ENCODE measurements at regions not wholly inside any gene's neighbourhood (a gene's known extent, or its start where the extent isn't known, plus 50 kb on each side); places are given as distances from the start of the nearest gene placed in this dataset.

- Histone ChIP-seq H2BK120ac (ENCODE audit: low read depth, low read length) (no peak overlapping the region), H4K5ac (ENCODE audit: low read length) (no peak overlapping the region), H3K27me3 (ENCODE audit: insufficient read depth, low read length, poor library complexity) (no peaks in the 10 kb centered on the region), H3K9ac (ENCODE audit: low read length) (peak overlapping the region; percentile 84), H3K27ac (ENCODE audit: low read depth, low read length) (peak overlapping the region; percentile 33), H2AK5ac (ENCODE audit: low read length) (peak overlapping the region; percentile 32), H2BK5ac (ENCODE audit: low read length) (no peak overlapping the region), H3K4me2 (ENCODE audit: low read length) (no peak overlapping the region), H3K36me3 (ENCODE audit: control insufficient read depth, insufficient read depth, low read length) (no peaks in the 10 kb centered on the region), H3K23ac (ENCODE audit: low read length) (no peak overlapping the region), H4K8ac (ENCODE audit: low read depth, low read length) (no peak overlapping the region), H3K4me3 (ENCODE audit: low read length) (no peak overlapping the region), H3K18ac (ENCODE audit: low read length) (peak overlapping the region; percentile 64), H3K79me1 (ENCODE audit: low read length) (peaks cover 9% of the 10 kb centered on the region), H2BK15ac (replicated peaks; ENCODE audit: low read depth) (peak overlapping the region; percentile 38), H3K56ac (ENCODE audit: low read length) (peak overlapping the region; percentile 70), H3K4me1 (ENCODE audit: control insufficient read depth, low read depth, low read length) (peaks cover 30% of the 10 kb centered on the region), H3K79me2 (ENCODE audit: control insufficient read depth, insufficient read depth, low read length) (peaks cover 25% of the 10 kb centered on the region), H3K4ac (ENCODE audit: low read depth, low read length) (peak overlapping the region; percentile 74)
- no CpG with 5 or more reads among the region's 6 CpGs for WGBS (ENCODE audit: extremely low coverage, insufficient coverage, low lambda C conversion rate)
- no peak for DNase-seq
These were observed 77.4 kb downstream of the NDUFS5 start for GRCh38 chr1:39103328-39104157.

- peaks cover 30% of the 10 kb centered on the region for H3K4me1 ChIP-seq (ENCODE audit: control insufficient read depth, low read depth, low read length)
- peak overlapping the region; percentile 22 for H3K4me3 ChIP-seq (ENCODE audit: low read length)
- H4K5ac ChIP-seq (ENCODE audit: low read length) = peak overlapping the region; percentile 86
- peak overlapping the region; percentile 74 for H3K4ac ChIP-seq (ENCODE audit: low read depth, low read length)
- H2AK5ac ChIP-seq (ENCODE audit: low read length) = peak overlapping the region; percentile 45
- H3K56ac ChIP-seq (ENCODE audit: low read length) = peak overlapping the region; percentile 97
- no CpG with 5 or more reads among the region's 25 CpGs for WGBS (ENCODE audit: extremely low coverage, insufficient coverage, low lambda C conversion rate)
- peak; percentile 74 for DNase-seq
- no peak overlapping the region for H2BK15ac ChIP-seq (replicated peaks; ENCODE audit: low read depth)
- peak overlapping the region; percentile 87 for H3K4me2 ChIP-seq (ENCODE audit: low read length)
- H3K23ac ChIP-seq (ENCODE audit: low read length) = peak overlapping the region; percentile 99
- peak overlapping the region; percentile 31 for H2BK120ac ChIP-seq (ENCODE audit: low read depth, low read length)
- peak overlapping the region; percentile 18 for H2BK5ac ChIP-seq (ENCODE audit: low read length)
- peak overlapping the region; percentile 96 for H3K27ac ChIP-seq (ENCODE audit: low read depth, low read length)
- peaks cover 9% of the 10 kb centered on the region for H3K79me1 ChIP-seq (ENCODE audit: low read length)
- H3K9ac ChIP-seq (ENCODE audit: low read length) = peak overlapping the region; percentile 84
- H3K27me3 ChIP-seq (ENCODE audit: insufficient read depth, low read length, poor library complexity) = no peaks in the 10 kb centered on the region
- peak overlapping the region; percentile 64 for H3K18ac ChIP-seq (ENCODE audit: low read length)
- peaks cover 32% of the 10 kb centered on the region for H3K79me2 ChIP-seq (ENCODE audit: control insufficient read depth, insufficient read depth, low read length)
- H3K36me3 ChIP-seq (ENCODE audit: control insufficient read depth, insufficient read depth, low read length) = no peaks in the 10 kb centered on the region
- H4K8ac ChIP-seq (ENCODE audit: low read depth, low read length) = no peak overlapping the region
These were observed 78.3 kb downstream of the NDUFS5 start for GRCh38 chr1:39104158-39105060.

- Histone ChIP-seq H2AK5ac (ENCODE audit: low read length) (no peak overlapping the region), H4K8ac (ENCODE audit: low read depth, low read length) (no peak overlapping the region), H3K27ac (ENCODE audit: low read depth, low read length) (peak overlapping the region; percentile 96), H2BK15ac (replicated peaks; ENCODE audit: low read depth) (no peak overlapping the region), H3K79me2 (ENCODE audit: control insufficient read depth, insufficient read depth, low read length) (peaks cover 34% of the 10 kb centered on the region), H3K9ac (ENCODE audit: low read length) (peak overlapping the region; percentile 84), H3K27me3 (ENCODE audit: insufficient read depth, low read length, poor library complexity) (no peaks in the 10 kb centered on the region), H3K4me2 (ENCODE audit: low read length) (peak overlapping the region; percentile 89), H3K4me3 (ENCODE audit: low read length) (peak overlapping the region; percentile 82), H3K79me1 (ENCODE audit: low read length) (peaks cover 9% of the 10 kb centered on the region), H3K4me1 (ENCODE audit: control insufficient read depth, low read depth, low read length) (peaks cover 30% of the 10 kb centered on the region), H2BK120ac (ENCODE audit: low read depth, low read length) (no peak overlapping the region), H3K23ac (ENCODE audit: low read length) (peak overlapping the region; percentile 99), H3K56ac (ENCODE audit: low read length) (peak overlapping the region; percentile 97), H3K18ac (ENCODE audit: low read length) (peak overlapping the region; percentile 64), H4K5ac (ENCODE audit: low read length) (no peak overlapping the region), H3K36me3 (ENCODE audit: control insufficient read depth, insufficient read depth, low read length) (no peaks in the 10 kb centered on the region), H2BK5ac (ENCODE audit: low read length) (peak overlapping the region; percentile 74), H3K4ac (ENCODE audit: low read depth, low read length) (peak overlapping the region; percentile 89)
- WGBS (ENCODE audit: extremely low coverage, insufficient coverage, low lambda C conversion rate) = no CpG with 5 or more reads among the region's 116 CpGs
- DNase-seq = peak; percentile 73
These were observed 79.1 kb downstream of the NDUFS5 start for GRCh38 chr1:39105061-39105840.

GRCh38 chr1:39105841-39106765, 80.0 kb downstream of the NDUFS5 start:
- Histone ChIP-seq H2BK120ac (ENCODE audit: low read depth, low read length) (peak overlapping the region; percentile 46), H3K79me1 (ENCODE audit: low read length) (peaks cover 9% of the 10 kb centered on the region), H4K8ac (ENCODE audit: low read depth, low read length) (peak overlapping the region; percentile 16), H3K4me1 (ENCODE audit: control insufficient read depth, low read depth, low read length) (peaks cover 30% of the 10 kb centered on the region), H3K27ac (ENCODE audit: low read depth, low read length) (peak overlapping the region; percentile 96), H3K79me2 (ENCODE audit: control insufficient read depth, insufficient read depth, low read length) (peaks cover 43% of the 10 kb centered on the region), H2BK15ac (replicated peaks; ENCODE audit: low read depth) (no peak overlapping the region), H2AK5ac (ENCODE audit: low read length) (no peak overlapping the region), H3K9ac (ENCODE audit: low read length) (peak overlapping the region; percentile 84), H3K4ac (ENCODE audit: low read depth, low read length) (peak overlapping the region; percentile 89), H3K4me3 (ENCODE audit: low read length) (peak overlapping the region; percentile 82), H3K27me3 (ENCODE audit: insufficient read depth, low read length, poor library complexity) (no peaks in the 10 kb centered on the region), H3K56ac (ENCODE audit: low read length) (peak overlapping the region; percentile 97), H2BK5ac (ENCODE audit: low read length) (peak overlapping the region; percentile 21), H3K23ac (ENCODE audit: low read length) (no peak overlapping the region), H3K18ac (ENCODE audit: low read length) (peak overlapping the region; percentile 64), H3K4me2 (ENCODE audit: low read length) (peak overlapping the region; percentile 89), H3K36me3 (ENCODE audit: control insufficient read depth, insufficient read depth, low read length) (no peaks in the 10 kb centered on the region), H4K5ac (ENCODE audit: low read length) (no peak overlapping the region)
- DNase-seq = peak; percentile 82
- WGBS (ENCODE audit: extremely low coverage, insufficient coverage, low lambda C conversion rate) = no CpG with 5 or more reads among the region's 39 CpGs
